ENCODE measurements at regions not wholly inside any gene's neighbourhood (a gene's known extent, or its start where the extent isn't known, plus 50 kb on each side); places are given as distances from the start of the nearest gene placed in this dataset.

DNA sequence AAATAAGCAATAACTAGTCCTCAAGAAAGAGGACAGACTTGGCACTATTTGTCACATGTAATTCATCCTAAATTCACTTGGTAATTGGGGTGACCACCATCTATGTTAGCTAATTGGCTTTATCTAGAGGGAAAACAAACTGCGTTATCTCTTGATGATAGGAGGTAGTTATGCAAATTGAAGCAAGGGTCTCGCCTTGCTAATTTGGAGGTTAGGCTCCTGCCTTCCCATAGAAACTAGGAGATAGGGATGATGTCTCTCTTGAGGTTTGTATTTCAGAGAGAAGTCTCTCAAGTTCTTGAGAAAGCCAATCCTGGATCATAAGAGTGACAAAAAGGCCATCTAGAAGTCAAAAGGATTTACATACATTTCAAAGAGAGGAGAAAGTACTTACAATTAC, 179.9 kb downstream of the SLITRK6 start:
- Histone ChIP-seq H3K9me3 (no peaks in the 10 kb centered on the region), H3K27ac (no peak overlapping the region), H3K4me3 (no peak overlapping the region), H3K27me3 (no peaks in the 10 kb centered on the region), H3K4me1 (no peaks in the 10 kb centered on the region), H3K36me3 (no peaks in the 10 kb centered on the region)
- no peak for ATAC-seq
- no peak for TF ChIP-seq POLR2A (IDR thresholded peaks at IDR 0.05)
- TF ChIP-seq, protein P1, sequence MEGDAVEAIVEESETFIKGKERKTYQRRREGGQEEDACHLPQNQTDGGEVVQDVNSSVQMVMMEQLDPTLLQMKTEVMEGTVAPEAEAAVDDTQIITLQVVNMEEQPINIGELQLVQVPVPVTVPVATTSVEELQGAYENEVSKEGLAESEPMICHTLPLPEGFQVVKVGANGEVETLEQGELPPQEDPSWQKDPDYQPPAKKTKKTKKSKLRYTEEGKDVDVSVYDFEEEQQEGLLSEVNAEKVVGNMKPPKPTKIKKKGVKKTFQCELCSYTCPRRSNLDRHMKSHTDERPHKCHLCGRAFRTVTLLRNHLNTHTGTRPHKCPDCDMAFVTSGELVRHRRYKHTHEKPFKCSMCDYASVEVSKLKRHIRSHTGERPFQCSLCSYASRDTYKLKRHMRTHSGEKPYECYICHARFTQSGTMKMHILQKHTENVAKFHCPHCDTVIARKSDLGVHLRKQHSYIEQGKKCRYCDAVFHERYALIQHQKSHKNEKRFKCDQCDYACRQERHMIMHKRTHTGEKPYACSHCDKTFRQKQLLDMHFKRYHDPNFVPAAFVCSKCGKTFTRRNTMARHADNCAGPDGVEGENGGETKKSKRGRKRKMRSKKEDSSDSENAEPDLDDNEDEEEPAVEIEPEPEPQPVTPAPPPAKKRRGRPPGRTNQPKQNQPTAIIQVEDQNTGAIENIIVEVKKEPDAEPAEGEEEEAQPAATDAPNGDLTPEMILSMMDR (IDR thresholded peaks at IDR 0.05) = no peak
- no peak for TF ChIP-seq EP300 (IDR thresholded peaks at IDR 0.05)
- TF ChIP-seq POLR2AphosphoS5 (IDR thresholded peaks at IDR 0.05) = no peak
- WGBS, 2 donors (ENCODE audit: low coverage in 1 of 2) = 74 to 80% methylated on average over 1 to 2 of the region's 2 CpGs

DNA sequence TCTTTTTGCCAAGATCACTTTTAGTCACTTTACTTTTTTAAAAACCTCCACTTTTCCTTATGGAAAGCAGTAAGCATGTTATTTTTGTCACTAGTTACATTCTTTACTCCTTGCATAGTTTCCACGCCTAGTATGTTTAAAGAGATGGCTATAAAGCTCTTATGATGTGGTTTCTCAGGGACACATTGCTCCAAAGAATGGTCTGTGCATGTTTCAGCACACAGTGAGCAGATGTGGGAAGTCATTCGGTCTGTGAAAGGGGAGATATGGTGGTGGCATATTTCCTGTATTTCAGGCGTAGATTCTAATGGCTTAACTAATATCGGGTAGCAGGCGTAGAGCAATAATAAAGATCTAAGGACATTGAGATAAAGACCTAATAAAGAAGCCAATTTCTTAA, 180.7 kb downstream of the SLITRK6 start:
- Histone ChIP-seq H3K36me3 (no peaks in the 10 kb centered on the region), H3K9me3 (no peaks in the 10 kb centered on the region), H3K27me3 (no peaks in the 10 kb centered on the region), H3K4me1 (no peaks in the 10 kb centered on the region), H3K4me3 (no peak overlapping the region), H3K27ac (no peak overlapping the region)
- TF ChIP-seq POLR2A (IDR thresholded peaks at IDR 0.05) (no peak), EP300 (IDR thresholded peaks at IDR 0.05) (no peak), POLR2AphosphoS5 (IDR thresholded peaks at IDR 0.05) (no peak)
- TF ChIP-seq, protein P1 (IDR thresholded peaks at IDR 0.05) = no peak
- WGBS, 2 donors (ENCODE audit: low coverage in 1 of 2) = 63 to 69% methylated on average over 2 to 5 of the region's 5 CpGs
- no peak for ATAC-seq

GRCh38 chr13:85616275-85616674, 182.9 kb downstream of the SLITRK6 start:
- Histone ChIP-seq H3K27ac (no peak overlapping the region), H3K36me3 (no peaks in the 10 kb centered on the region), H3K9me3 (no peaks in the 10 kb centered on the region), H3K4me3 (no peak overlapping the region), H3K27me3 (no peaks in the 10 kb centered on the region), H3K4me1 (no peaks in the 10 kb centered on the region)
- ATAC-seq = no peak
- TF ChIP-seq, protein P1 (IDR thresholded peaks at IDR 0.05) = no peak
- TF ChIP-seq POLR2A (IDR thresholded peaks at IDR 0.05) = no peak
- no peak for TF ChIP-seq POLR2AphosphoS5 (IDR thresholded peaks at IDR 0.05)
- no peak for TF ChIP-seq EP300 (IDR thresholded peaks at IDR 0.05)
- 75 to 91% methylated on average over 2 of the region's 2 CpGs for WGBS, 2 donors (ENCODE audit: low coverage in 1 of 2)

- 25% methylated on average over 2 of the region's 2 CpGs; no CpG with 5 or more reads in 1 of the 2 donors for WGBS, 2 donors (ENCODE audit: low coverage in 1 of 2)
- no peaks in the 10 kb centered on the region for H3K4me1 ChIP-seq
- H3K9me3 ChIP-seq = no peaks in the 10 kb centered on the region
- H3K4me3 ChIP-seq = no peak overlapping the region
- no peak overlapping the region for H3K27ac ChIP-seq
- H3K27me3 ChIP-seq = no peaks in the 10 kb centered on the region
- TF ChIP-seq POLR2A (IDR thresholded peaks at IDR 0.05) = no peak
- no peak for TF ChIP-seq POLR2AphosphoS5 (IDR thresholded peaks at IDR 0.05)
- no peak for TF ChIP-seq EP300 (IDR thresholded peaks at IDR 0.05)
- TF ChIP-seq, protein P1 (IDR thresholded peaks at IDR 0.05) = no peak
- no peak for ATAC-seq
- H3K36me3 ChIP-seq = no peaks in the 10 kb centered on the region
Observed at GRCh38 chr13:85615031-85615430, 184.2 kb downstream of the SLITRK6 start.

GRCh38 chr13:85610024-85610423, 189.2 kb downstream of the SLITRK6 start:
- H3K27me3 ChIP-seq = no peaks in the 10 kb centered on the region
- no peak for ATAC-seq
- TF ChIP-seq POLR2A (IDR thresholded peaks at IDR 0.05) (no peak), POLR2AphosphoS5 (IDR thresholded peaks at IDR 0.05) (no peak), EP300 (IDR thresholded peaks at IDR 0.05) (no peak)
- TF ChIP-seq, protein P1 (IDR thresholded peaks at IDR 0.05) = no peak

More at GRCh38 chr13:85610024-85610423, 189.2 kb downstream of the SLITRK6 start:
- no peak overlapping the region for H3K4me3 ChIP-seq
- no peaks in the 10 kb centered on the region for H3K9me3 ChIP-seq
- H3K27ac ChIP-seq = no peak overlapping the region
- no peaks in the 10 kb centered on the region for H3K4me1 ChIP-seq
- H3K36me3 ChIP-seq = no peaks in the 10 kb centered on the region
- 28 to 38% methylated on average over 2 of the region's 2 CpGs for WGBS, 2 donors (ENCODE audit: low coverage in 1 of 2)
